A673 (cell line): ENCODE measurements at regions not wholly inside any gene's neighbourhood (a gene's known extent, or its start where the extent isn't known, plus 50 kb on each side); places are given as distances from the start of the nearest gene placed in this dataset.

ENCODE experiments used
- CTCF ChIP-seq: fragments of 300-800, 200-600 bp; sonication (generic); conservative IDR thresholded peaks from 2 replicates; pipeline ENCODE4 v1.5.1; 2017; ENCODE audit warnings: low read depth, mild to moderate bottlenecking, antibody characterized with exemption, low read length, moderate library complexity, mixed read lengths
- EZH2 ChIP-seq: fragments of 200-600 bp; sonication (generic); IDR thresholded peaks from 2 replicates; pipeline ENCODE4 v1.6.1; 2017; ENCODE audit warnings: borderline replicate concordance, low read depth, mild to moderate bottlenecking, mixed read lengths, antibody characterized with exemption, low read length; ENCODE audit not compliant: poor library complexity, severe bottlenecking

GRCh38 chr3:27657404-27657803 is 64.7 kb downstream of the EOMES start:
- TF ChIP-seq CTCF (no peak), EZH2 (no peak)
